ENCODE measurements at regions not wholly inside any gene's neighbourhood (a gene's known extent, or its start where the extent isn't known, plus 50 kb on each side); places are given as distances from the start of the nearest gene placed in this dataset.

GRCh38 chr12:74334780-74335179, 202.9 kb upstream of the ATXN7L3B start (continued):
- TF ChIP-seq ZNF114 (CRISPR knock-in tag; IDR thresholded peaks at IDR 0.05) (no peak), STAT1 (IDR thresholded peaks at IDR 0.05; ENCODE audit: unreplicated experiment) (no peak), EZH2phosphoT487 (IDR thresholded peaks at IDR 0.05; ENCODE audit: unreplicated experiment) (no peak)

- Mint-ChIP-seq H3K27me3 (ENCODE audit: insufficient read depth, low read depth, poor library complexity) (no peaks in the 10 kb centered on the region), H3K27ac (no peak overlapping the region), H3K9me3 (no peaks in the 10 kb centered on the region), H3K4me1 (peaks cover 8% of the 10 kb centered on the region; the same call in 2 of the 3 replicates), H3K4me3 (no peak overlapping the region), H3K36me3 (ENCODE audit: low read depth) (no peaks in the 10 kb centered on the region)
- no peak for DNase-seq (ENCODE audit: low spot score)
- no peaks in the 10 kb centered on the region for H3K36me3 ChIP-seq (ENCODE audit: insufficient read depth)
- H4K20me1 ChIP-seq (replicated peaks; ENCODE audit: insufficient read depth), result no peaks in the 10 kb centered on the region
- H3K9me2 ChIP-seq (ENCODE audit: insufficient read depth), result no peaks in the 10 kb centered on the region
- ATAC-seq, result no peak
- no peaks in the 10 kb centered on the region for H3K27me3 ChIP-seq (ENCODE audit: insufficient read depth)
- H3K27ac ChIP-seq (ENCODE audit: low read depth), result no peak overlapping the region
- no peaks in the 10 kb centered on the region for H3K79me2 ChIP-seq (replicated peaks; ENCODE audit: insufficient read depth)
- H2AFZ ChIP-seq, result no peak overlapping the region
- no peaks in the 10 kb centered on the region for H3F3A ChIP-seq (replicated peaks; ENCODE audit: low read depth)
- H3K4me1 ChIP-seq (ENCODE audit: insufficient read depth), result peaks cover 6% of the 10 kb centered on the region; the same call in 1 of the 2 replicates
- no peak overlapping the region for H3K4me2 ChIP-seq
- TF ChIP-seq ZNF462 (CRISPR knock-in tag; IDR thresholded peaks at IDR 0.05), result no peak
- TF ChIP-seq CREB1 (CRISPR knock-in tag; IDR thresholded peaks at IDR 0.05; ENCODE audit: low read depth), result no peak
- no peak for TF ChIP-seq EZH2 (IDR thresholded peaks at IDR 0.05; ENCODE audit: low read depth, unreplicated experiment)
- TF ChIP-seq ZNF114 (CRISPR knock-in tag; IDR thresholded peaks at IDR 0.05), result no peak
- TF ChIP-seq NANOG (IDR thresholded peaks at IDR 0.05; ENCODE audit: borderline replicate concordance), result no peak
- TF ChIP-seq STAT1 (IDR thresholded peaks at IDR 0.05; ENCODE audit: unreplicated experiment), result no peak
- TF ChIP-seq ZNF331 (CRISPR knock-in tag; IDR thresholded peaks at IDR 0.05; ENCODE audit: low read depth), result no peak
- no peak for TF ChIP-seq CTCF (conservative IDR thresholded peaks at IDR 0.05; ENCODE audit: low read depth in 2 of 2)
- no peak for TF ChIP-seq REST (IDR thresholded peaks at IDR 0.05; ENCODE audit: unreplicated experiment)
- no peak for TF ChIP-seq POLR2AphosphoS5 (IDR thresholded peaks at IDR 0.05; ENCODE audit: low read depth)
- TF ChIP-seq EZH2phosphoT487 (IDR thresholded peaks at IDR 0.05; ENCODE audit: unreplicated experiment), result no peak
- no peak for TF ChIP-seq JUNB (IDR thresholded peaks at IDR 0.05; ENCODE audit: unreplicated experiment)
- TF ChIP-seq ETS1 (IDR thresholded peaks at IDR 0.05), result no peak
- H3K4me3 ChIP-seq, result no peak overlapping the region
These were observed 199.7 kb upstream of the ATXN7L3B start for GRCh38 chr12:74337951-74338350.

All from GM23338 (cell line).